ENCODE measurements at regions not wholly inside any gene's neighbourhood (a gene's known extent, or its start where the extent isn't known, plus 50 kb on each side); places are given as distances from the start of the nearest gene placed in this dataset.

DNA sequence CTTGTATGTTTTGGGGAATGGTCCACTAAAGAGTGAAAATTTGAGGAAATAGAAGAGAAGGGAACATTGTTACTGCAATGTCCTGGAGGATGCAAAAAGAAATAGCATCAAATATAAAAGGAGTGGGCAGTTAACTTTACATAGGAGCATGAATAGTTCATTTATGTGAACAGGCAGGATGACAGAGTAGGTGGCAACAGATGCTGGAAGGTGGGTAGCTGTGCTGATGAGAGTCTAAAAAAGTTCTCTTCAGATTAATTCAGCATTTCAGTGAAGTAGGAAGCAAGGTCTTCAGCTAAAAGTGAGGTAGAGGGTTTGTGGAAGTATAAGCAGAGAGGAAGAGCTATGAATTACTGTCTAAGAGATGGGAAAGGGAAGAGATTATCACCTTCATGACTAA is 276.5 kb downstream of the KIF2B start:
- intact Hi-C loops (cut with DNase I), result no loop called here
- no peaks in the 10 kb centered on the region for H3K4me1 ChIP-seq
- H3K9me3 ChIP-seq, result peaks cover 0 to 22% (median 0%) of the 10 kb centered on the region in 3 donors
- no peaks in the 10 kb centered on the region for H3K27me3 ChIP-seq
- H3K36me3 ChIP-seq, result no peaks in the 10 kb centered on the region
- no peak overlapping the region for H3K27ac ChIP-seq
- H3K4me3 ChIP-seq, result no peak overlapping the region
- no peak for DNase-seq
- no peak for TF ChIP-seq POLR2A (IDR thresholded peaks at IDR 0.05)
- TF ChIP-seq, protein P1, sequence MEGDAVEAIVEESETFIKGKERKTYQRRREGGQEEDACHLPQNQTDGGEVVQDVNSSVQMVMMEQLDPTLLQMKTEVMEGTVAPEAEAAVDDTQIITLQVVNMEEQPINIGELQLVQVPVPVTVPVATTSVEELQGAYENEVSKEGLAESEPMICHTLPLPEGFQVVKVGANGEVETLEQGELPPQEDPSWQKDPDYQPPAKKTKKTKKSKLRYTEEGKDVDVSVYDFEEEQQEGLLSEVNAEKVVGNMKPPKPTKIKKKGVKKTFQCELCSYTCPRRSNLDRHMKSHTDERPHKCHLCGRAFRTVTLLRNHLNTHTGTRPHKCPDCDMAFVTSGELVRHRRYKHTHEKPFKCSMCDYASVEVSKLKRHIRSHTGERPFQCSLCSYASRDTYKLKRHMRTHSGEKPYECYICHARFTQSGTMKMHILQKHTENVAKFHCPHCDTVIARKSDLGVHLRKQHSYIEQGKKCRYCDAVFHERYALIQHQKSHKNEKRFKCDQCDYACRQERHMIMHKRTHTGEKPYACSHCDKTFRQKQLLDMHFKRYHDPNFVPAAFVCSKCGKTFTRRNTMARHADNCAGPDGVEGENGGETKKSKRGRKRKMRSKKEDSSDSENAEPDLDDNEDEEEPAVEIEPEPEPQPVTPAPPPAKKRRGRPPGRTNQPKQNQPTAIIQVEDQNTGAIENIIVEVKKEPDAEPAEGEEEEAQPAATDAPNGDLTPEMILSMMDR (IDR thresholded peaks at IDR 0.05), result no peak

DNA sequence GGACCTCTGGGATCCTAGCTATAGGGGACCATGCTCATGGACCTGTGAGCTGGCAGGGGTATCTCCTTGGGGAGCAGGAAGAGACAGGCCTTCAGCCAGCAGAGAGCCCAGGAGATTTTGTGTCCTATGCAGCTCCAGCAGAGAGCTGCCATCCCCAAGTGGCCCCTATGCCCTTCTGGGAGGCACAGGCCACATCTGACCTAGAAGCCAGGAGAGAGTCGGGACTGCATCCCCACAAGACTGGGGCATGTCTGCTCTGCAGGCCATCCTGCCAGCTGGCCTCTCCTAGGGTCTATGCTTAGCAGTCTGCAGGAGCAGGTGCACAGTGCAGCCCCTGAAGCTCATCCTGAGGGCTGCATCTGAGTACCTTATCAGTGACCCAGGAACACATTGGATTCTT is 279.5 kb downstream of the KIF2B start:
- no peak for DNase-seq
- Histone ChIP-seq H3K9me3 (peaks cover 0 to 22% (median 0%) of the 10 kb centered on the region in 3 donors), H3K27ac (no peak overlapping the region), H3K4me1 (no peaks in the 10 kb centered on the region), H3K36me3 (no peaks in the 10 kb centered on the region), H3K27me3 (no peaks in the 10 kb centered on the region), H3K4me3 (no peak overlapping the region)
- no CpG with 5 or more reads among the region's 1 CpG for WGBS, 2 donors
- TF ChIP-seq, protein P1 (IDR thresholded peaks at IDR 0.05), result no peak
- no peak for TF ChIP-seq POLR2A (IDR thresholded peaks at IDR 0.05)
- intact Hi-C loops (cut with DNase I), result no loop called here

DNA sequence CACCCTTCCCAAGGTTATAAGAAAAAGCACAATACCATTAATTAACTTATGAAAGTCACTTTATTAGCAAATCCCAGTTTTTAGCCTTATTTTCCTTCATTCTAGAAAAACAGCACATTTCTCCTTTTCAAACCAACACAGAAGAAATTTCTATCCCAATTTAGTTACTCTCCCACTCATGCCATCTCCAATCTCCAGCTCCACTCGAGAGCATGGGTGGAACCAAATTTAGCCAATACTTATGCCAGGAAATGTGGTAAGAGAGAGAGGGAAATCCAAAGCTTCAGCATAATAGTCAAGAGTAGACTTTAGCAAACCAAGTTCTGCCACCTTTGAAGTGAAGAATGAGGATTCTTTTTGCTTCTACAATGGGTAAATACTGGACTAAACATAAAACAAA is 288.8 kb downstream of the KIF2B start:
- TF ChIP-seq, protein P1 (IDR thresholded peaks at IDR 0.05), result no peak
- TF ChIP-seq POLR2A (IDR thresholded peaks at IDR 0.05), result no peak
- DNase-seq, result no peak
- 9 to 47% methylated on average over 1 of the region's 1 CpG for WGBS, 2 donors

DNA sequence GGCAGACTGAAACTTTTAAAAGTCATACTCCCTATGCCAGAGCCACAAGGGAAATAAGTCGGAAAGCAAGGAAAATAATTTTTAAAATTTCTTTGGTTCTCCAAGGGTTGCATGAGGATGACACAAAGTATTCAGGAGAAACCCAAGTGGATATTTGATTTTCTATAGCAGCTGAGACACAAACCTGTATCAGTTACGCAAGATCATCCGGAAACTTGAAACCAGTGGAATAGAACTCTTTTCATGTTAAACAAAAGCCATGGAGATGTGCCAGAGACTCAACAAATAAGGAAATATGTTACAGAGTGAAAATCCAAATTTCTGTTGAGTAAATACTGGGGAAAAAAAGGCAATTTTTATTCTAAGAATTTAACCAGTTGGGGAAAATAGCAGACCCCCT is 294.7 kb downstream of the KIF2B start:
- WGBS, 2 donors, result 42 to 61% methylated on average over 3 of the region's 3 CpGs
- no peaks in the 10 kb centered on the region for H3K27me3 ChIP-seq
- H3K4me1 ChIP-seq, result no peaks in the 10 kb centered on the region
- DNase-seq, result no peak
- H3K27ac ChIP-seq, result no peak overlapping the region
- peaks cover 0 to 4% (median 3%) of the 10 kb centered on the region in 3 donors for H3K9me3 ChIP-seq
- H3K4me3 ChIP-seq, result no peak overlapping the region
- intact Hi-C loops (cut with DNase I), result no loop called here
- TF ChIP-seq, protein P1 (IDR thresholded peaks at IDR 0.05), result no peak
- no peak for TF ChIP-seq POLR2A (IDR thresholded peaks at IDR 0.05)
- H3K36me3 ChIP-seq, result no peaks in the 10 kb centered on the region

More for the DNA sequence above, 288.8 kb downstream of the KIF2B start:
- no peak overlapping the region for H3K27ac ChIP-seq
- no peaks in the 10 kb centered on the region for H3K27me3 ChIP-seq
- no peak overlapping the region for H3K4me3 ChIP-seq
- H3K9me3 ChIP-seq, result no peaks in the 10 kb centered on the region
- H3K36me3 ChIP-seq, result no peaks in the 10 kb centered on the region
- no peaks in the 10 kb centered on the region for H3K4me1 ChIP-seq
- intact Hi-C loops (cut with DNase I), result no loop called here

DNA sequence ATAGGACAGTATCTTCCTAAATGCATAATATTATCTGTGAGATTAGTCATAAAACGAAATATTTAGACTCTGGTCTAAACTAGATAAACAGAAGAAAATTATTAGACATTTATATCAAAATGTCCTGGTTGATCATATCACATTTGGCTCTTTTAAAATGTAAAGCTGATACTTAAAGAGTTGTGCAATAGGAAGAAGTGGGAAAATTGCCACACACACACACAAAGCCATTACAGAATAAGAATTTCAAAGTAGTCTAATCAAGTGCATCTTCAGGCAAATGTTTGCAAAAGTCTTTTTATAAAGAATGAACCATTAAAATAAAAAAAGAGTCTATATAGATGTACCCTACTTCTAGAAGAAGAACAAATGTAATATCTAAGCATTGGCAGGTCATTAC is 301.7 kb downstream of the KIF2B start:
- 8 to 15% methylated on average over 1 of the region's 1 CpG for WGBS, 2 donors
- TF ChIP-seq POLR2A (IDR thresholded peaks at IDR 0.05), result no peak
- TF ChIP-seq, protein P1 (IDR thresholded peaks at IDR 0.05), result no peak
- no peaks in the 10 kb centered on the region for H3K27me3 ChIP-seq
- peaks cover 0 to 16% (median 3%) of the 10 kb centered on the region in 3 donors for H3K9me3 ChIP-seq
- no peak for DNase-seq
- intact Hi-C loops (cut with DNase I), result no loop called here
- no peak overlapping the region for H3K4me3 ChIP-seq
- H3K27ac ChIP-seq, result no peak overlapping the region
- H3K4me1 ChIP-seq, result no peaks in the 10 kb centered on the region
- H3K36me3 ChIP-seq, result no peaks in the 10 kb centered on the region

All from esophagus squamous epithelium (tissue), 5 donors.